ENCODE measurements at regions not wholly inside any gene's neighbourhood (a gene's known extent, or its start where the extent isn't known, plus 50 kb on each side); places are given as distances from the start of the nearest gene placed in this dataset.

DNA sequence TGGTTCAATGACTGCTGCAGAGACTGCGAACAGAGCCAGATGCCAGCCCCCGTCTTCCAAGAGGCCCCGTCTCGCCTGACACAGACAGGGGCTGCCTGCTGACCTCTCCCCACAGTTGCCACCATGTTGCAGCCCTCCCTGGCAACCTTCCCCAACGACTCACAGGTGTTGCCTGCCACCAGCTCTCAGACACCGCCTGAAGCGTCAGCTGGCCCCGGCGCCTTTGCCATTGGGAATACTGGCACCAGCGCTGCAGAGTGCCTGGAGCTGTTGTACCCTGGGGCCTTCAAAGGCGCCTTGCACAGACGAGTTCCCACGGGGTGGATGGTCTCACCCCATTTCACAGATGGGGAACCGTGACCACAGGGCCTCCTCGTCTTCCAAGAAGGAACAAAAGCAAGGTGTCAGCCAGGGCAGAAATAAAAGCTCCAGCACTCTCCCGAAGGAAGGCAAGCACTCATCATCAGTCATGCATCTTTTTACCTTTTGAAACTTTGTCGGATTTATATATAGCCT is 167.0 kb downstream of the ADSS2 start:
- TF ChIP-seq, protein P1, sequence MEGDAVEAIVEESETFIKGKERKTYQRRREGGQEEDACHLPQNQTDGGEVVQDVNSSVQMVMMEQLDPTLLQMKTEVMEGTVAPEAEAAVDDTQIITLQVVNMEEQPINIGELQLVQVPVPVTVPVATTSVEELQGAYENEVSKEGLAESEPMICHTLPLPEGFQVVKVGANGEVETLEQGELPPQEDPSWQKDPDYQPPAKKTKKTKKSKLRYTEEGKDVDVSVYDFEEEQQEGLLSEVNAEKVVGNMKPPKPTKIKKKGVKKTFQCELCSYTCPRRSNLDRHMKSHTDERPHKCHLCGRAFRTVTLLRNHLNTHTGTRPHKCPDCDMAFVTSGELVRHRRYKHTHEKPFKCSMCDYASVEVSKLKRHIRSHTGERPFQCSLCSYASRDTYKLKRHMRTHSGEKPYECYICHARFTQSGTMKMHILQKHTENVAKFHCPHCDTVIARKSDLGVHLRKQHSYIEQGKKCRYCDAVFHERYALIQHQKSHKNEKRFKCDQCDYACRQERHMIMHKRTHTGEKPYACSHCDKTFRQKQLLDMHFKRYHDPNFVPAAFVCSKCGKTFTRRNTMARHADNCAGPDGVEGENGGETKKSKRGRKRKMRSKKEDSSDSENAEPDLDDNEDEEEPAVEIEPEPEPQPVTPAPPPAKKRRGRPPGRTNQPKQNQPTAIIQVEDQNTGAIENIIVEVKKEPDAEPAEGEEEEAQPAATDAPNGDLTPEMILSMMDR (conservative IDR thresholded peaks at IDR 0.05), result no peak
- TF ChIP-seq EZH2 (IDR thresholded peaks at IDR 0.05; ENCODE audit: low read depth), result no peak

Measured in PC-9 (cell line).